ENCODE measurements at regions not wholly inside any gene's neighbourhood (a gene's known extent, or its start where the extent isn't known, plus 50 kb on each side); places are given as distances from the start of the nearest gene placed in this dataset.
A peak's percentile ranks its signal among the peaks of the same experiment; 100 is the strongest.
"Not testable (repeated sequence)": the region's sequence is repeated elsewhere in the genome, so short reads cannot be mapped to it uniquely, and the experiment has no call there.

GRCh38 chr3:56924700-56925099, 123.0 kb upstream of the ARHGEF3 start:
- H3K18ac ChIP-seq (ENCODE audit: extremely low read depth, low read length) = peak overlapping the region; percentile 1; the same call in 1 of the 2 replicates
- H3K23me2 ChIP-seq (ENCODE audit: low read depth, low read length); H3K79me1 ChIP-seq (ENCODE audit: low read depth, low read length); DNase-seq (ENCODE audit: low read depth in 1 of 2, low spot score in 2 of 2); H3K4me3 ChIP-seq (ENCODE audit: extremely low read depth in 1 of 4, insufficient read depth in 2 of 4, low read depth in 3 of 4, low read length in 4 of 4); H3K4me2 ChIP-seq (ENCODE audit: insufficient read depth in 1 of 2, low read depth in 2 of 2, low read length in 2 of 2); H4K91ac ChIP-seq (replicated peaks; ENCODE audit: insufficient read length, low read length); H4K20me1 ChIP-seq (replicated peaks in 1 of 2; ENCODE audit: control insufficient read depth in 1 of 2, insufficient read depth in 2 of 2, low read length in 2 of 2); H3K9me3 ChIP-seq (ENCODE audit: insufficient read depth in 2 of 2, low read depth in 1 of 2, low read length in 1 of 2); H4K8ac ChIP-seq (ENCODE audit: extremely low read depth, insufficient read depth, low read length); H2BK5ac ChIP-seq (ENCODE audit: low read depth, low read length); H2AK5ac ChIP-seq (ENCODE audit: low read depth, low read length); H3K36me3 ChIP-seq (ENCODE audit: control insufficient read depth in 2 of 4, insufficient read depth in 4 of 4, low read length in 3 of 4); H3K56ac ChIP-seq (replicated peaks; ENCODE audit: insufficient read length, low read depth, low read length); H3K14ac ChIP-seq (ENCODE audit: insufficient read length); H3K23ac ChIP-seq (ENCODE audit: insufficient read length); H2AFZ ChIP-seq (ENCODE audit: low read length); H3K79me2 ChIP-seq (ENCODE audit: control insufficient read depth in 1 of 2, insufficient read depth in 2 of 2, low read length in 2 of 2); H3K27ac ChIP-seq (ENCODE audit: low read depth, low read length); H2BK15ac ChIP-seq (ENCODE audit: low read length); H3K9ac ChIP-seq (replicated peaks in 1 of 4; ENCODE audit: extremely low read depth in 1 of 4, low read depth in 3 of 4, low read length in 3 of 4); H2BK120ac ChIP-seq (replicated peaks; ENCODE audit: low read depth, low read length); H3K4ac ChIP-seq (replicated peaks; ENCODE audit: insufficient read length, low read depth, low read length); H3K27me3 ChIP-seq (replicated peaks in 1 of 4; ENCODE audit: control insufficient read depth in 3 of 4, extremely low read depth in 1 of 4, insufficient read depth in 3 of 4, low read length in 3 of 4); H4K5ac ChIP-seq (ENCODE audit: insufficient read length, low read depth, low read length); POLR2A ChIA-PET (ENCODE audit: partially characterized antibody); FAIRE-seq: not testable (repeated sequence)
- H3K4me1 ChIP-seq (replicated peaks in 1 of 4; ENCODE audit: control insufficient read depth in 3 of 4, insufficient read depth in 4 of 4, low read length in 3 of 4) = peaks cover 3 to 13% (median 7%) of the 10 kb centered on the region in 4 experiments; a peak in 5 of 7 replicates
- peak overlapping the region; percentile 41; the same call in 1 of the 2 replicates for H2BK12ac ChIP-seq (ENCODE audit: low read depth, low read length)
- CTCF ChIA-PET (ENCODE audit: partially characterized antibody) = interaction anchor here (1.7 kb wide), 1 partner anchor 8 kb away, joined by 5 read pairs; no protein-coding TSS in a partner anchor
- H2BK20ac ChIP-seq (ENCODE audit: low read length) = 0 out of 2 replicates have a peak overlapping the region, but pooled peaks have one; percentile 8
- 88% methylated on average over 1 of the region's 1 CpG; no CpG with 5 or more reads in 1 of the 2 experiments for WGBS, 2 experiments (ENCODE audit: extremely low coverage in 1 of 2, insufficient coverage in 1 of 2, insufficient read length in 1 of 2, insufficient replicate concordance in 2 of 2, low coverage in 1 of 2, low lambda C conversion rate in 2 of 2, missing lambda C conversion rate in 1 of 2)
